IMR-90 (cell line): ENCODE measurements at regions not wholly inside any gene's neighbourhood (a gene's known extent, or its start where the extent isn't known, plus 50 kb on each side); places are given as distances from the start of the nearest gene placed in this dataset.

Experiments used
- BHLHE40 ChIP-seq: fragments of 150-350 bp; IDR thresholded peaks from 2 replicates; pipeline ENCODE4 v1.6.1; 2016; ENCODE audit warnings: mild to moderate bottlenecking, low read depth, low read length
- CEBPB ChIP-seq: IDR thresholded peaks from 2 replicates; pipeline ENCODE4 v1.6.1; 2012; ENCODE audit warnings: low read depth, low read length, improper control_type of control experiment
- CHD1 ChIP-seq: IDR thresholded peaks from 2 replicates; pipeline ENCODE4 v1.6.1; 2012; ENCODE audit warnings: low read depth, low read length, improper control_type of control experiment
- MAFK ChIP-seq: IDR thresholded peaks from 2 replicates; pipeline ENCODE4 v1.6.1; 2012; ENCODE audit warnings: low read depth, low read length, improper control_type of control experiment
- MAZ ChIP-seq: IDR thresholded peaks from 2 replicates; pipeline ENCODE4 v1.6.1; 2012; ENCODE audit warnings: low read depth, mild to moderate bottlenecking, low read length, improper control_type of control experiment, moderate library complexity, borderline replicate concordance
- MXI1 ChIP-seq: IDR thresholded peaks from 2 replicates; pipeline ENCODE4 v1.6.1; 2012; ENCODE audit warnings: low read depth, mild to moderate bottlenecking, low read length, moderate library complexity, borderline replicate concordance
- POLR2A ChIP-seq: IDR thresholded peaks from 2 replicates; pipeline ENCODE4 v1.6.1; 2012; ENCODE audit warnings: mild to moderate bottlenecking, low read depth, low read length
- RAD21 ChIP-seq: IDR thresholded peaks from 2 replicates; pipeline ENCODE4 v1.6.1; 2012; ENCODE audit warnings: low read length, improper control_type of control experiment
- RCOR1 ChIP-seq: IDR thresholded peaks from 2 replicates; pipeline ENCODE4 v1.6.1; 2012; ENCODE audit warnings: mild to moderate bottlenecking, low read length, improper control_type of control experiment; ENCODE audit not compliant: insufficient replicate concordance
- RFX5 ChIP-seq: IDR thresholded peaks from 2 replicates; pipeline ENCODE4 v1.8.0; 2012; ENCODE audit warnings: low read depth, mild to moderate bottlenecking, low read length, moderate library complexity
- SMC3 ChIP-seq: fragments of 150-350 bp; IDR thresholded peaks from 2 replicates; pipeline ENCODE4 v1.6.1; 2016; ENCODE audit warnings: low read depth, mild to moderate bottlenecking, antibody characterized with exemption, low read length, moderate library complexity
- TF ChIP-seq, protein P1 (sequence below): conservative IDR thresholded peaks from 2 replicates; pipeline ENCODE4 v1.5.1; 2012; ENCODE audit warnings: mild to moderate bottlenecking, low read depth, low read length, improper control_type of control experiment
- TF ChIP-seq, protein P2 (sequence below): fragments of 150-350 bp; IDR thresholded peaks from 2 replicates; pipeline ENCODE4 v1.6.1; 2016; ENCODE audit warnings: low read depth, mild to moderate bottlenecking, low read length, moderate library complexity, borderline replicate concordance
- TF ChIP-seq, protein P3 (sequence below): fragments of 150-350 bp; IDR thresholded peaks from 2 replicates; pipeline ENCODE4 v1.6.1; 2017; ENCODE audit warnings: mild to moderate bottlenecking, antibody characterized with exemption, low read length, low read depth

DNA sequence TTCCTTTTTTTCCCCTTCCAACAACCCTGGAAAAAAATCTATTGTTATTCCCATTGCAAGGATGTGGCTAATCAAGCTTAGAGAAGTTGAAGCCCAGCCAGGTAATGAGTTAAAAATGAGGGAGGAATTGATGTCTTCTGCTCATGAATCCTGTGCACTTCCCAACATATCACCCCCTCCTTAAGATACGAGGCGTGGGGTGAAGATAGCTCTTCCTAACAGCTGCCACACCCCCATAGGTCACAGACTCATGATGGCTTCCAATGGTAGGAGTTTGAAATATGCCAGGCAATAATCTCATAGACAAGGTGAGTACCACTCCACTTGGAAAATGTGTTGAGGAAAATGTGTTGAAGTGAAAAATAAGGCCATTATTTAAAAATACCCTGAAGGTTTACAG, 71.3 kb upstream of the HECW1 start:
- TF ChIP-seq, protein P1, sequence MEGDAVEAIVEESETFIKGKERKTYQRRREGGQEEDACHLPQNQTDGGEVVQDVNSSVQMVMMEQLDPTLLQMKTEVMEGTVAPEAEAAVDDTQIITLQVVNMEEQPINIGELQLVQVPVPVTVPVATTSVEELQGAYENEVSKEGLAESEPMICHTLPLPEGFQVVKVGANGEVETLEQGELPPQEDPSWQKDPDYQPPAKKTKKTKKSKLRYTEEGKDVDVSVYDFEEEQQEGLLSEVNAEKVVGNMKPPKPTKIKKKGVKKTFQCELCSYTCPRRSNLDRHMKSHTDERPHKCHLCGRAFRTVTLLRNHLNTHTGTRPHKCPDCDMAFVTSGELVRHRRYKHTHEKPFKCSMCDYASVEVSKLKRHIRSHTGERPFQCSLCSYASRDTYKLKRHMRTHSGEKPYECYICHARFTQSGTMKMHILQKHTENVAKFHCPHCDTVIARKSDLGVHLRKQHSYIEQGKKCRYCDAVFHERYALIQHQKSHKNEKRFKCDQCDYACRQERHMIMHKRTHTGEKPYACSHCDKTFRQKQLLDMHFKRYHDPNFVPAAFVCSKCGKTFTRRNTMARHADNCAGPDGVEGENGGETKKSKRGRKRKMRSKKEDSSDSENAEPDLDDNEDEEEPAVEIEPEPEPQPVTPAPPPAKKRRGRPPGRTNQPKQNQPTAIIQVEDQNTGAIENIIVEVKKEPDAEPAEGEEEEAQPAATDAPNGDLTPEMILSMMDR, result no peak
- TF ChIP-seq CHD1, result no peak
- TF ChIP-seq POLR2A, result no peak
- TF ChIP-seq CEBPB, result no peak
- TF ChIP-seq RCOR1, result no peak
- TF ChIP-seq RAD21, result no peak
- no peak for TF ChIP-seq MAFK
- TF ChIP-seq MXI1, result no peak
- TF ChIP-seq, protein P2, sequence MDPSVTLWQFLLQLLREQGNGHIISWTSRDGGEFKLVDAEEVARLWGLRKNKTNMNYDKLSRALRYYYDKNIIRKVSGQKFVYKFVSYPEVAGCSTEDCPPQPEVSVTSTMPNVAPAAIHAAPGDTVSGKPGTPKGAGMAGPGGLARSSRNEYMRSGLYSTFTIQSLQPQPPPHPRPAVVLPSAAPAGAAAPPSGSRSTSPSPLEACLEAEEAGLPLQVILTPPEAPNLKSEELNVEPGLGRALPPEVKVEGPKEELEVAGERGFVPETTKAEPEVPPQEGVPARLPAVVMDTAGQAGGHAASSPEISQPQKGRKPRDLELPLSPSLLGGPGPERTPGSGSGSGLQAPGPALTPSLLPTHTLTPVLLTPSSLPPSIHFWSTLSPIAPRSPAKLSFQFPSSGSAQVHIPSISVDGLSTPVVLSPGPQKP, result no peak
- no peak for TF ChIP-seq RFX5
- no peak for TF ChIP-seq BHLHE40
- TF ChIP-seq, protein P3, sequence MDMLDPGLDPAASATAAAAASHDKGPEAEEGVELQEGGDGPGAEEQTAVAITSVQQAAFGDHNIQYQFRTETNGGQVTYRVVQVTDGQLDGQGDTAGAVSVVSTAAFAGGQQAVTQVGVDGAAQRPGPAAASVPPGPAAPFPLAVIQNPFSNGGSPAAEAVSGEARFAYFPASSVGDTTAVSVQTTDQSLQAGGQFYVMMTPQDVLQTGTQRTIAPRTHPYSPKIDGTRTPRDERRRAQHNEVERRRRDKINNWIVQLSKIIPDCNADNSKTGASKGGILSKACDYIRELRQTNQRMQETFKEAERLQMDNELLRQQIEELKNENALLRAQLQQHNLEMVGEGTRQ, result no peak
- TF ChIP-seq MAZ, result no peak
- no peak for TF ChIP-seq SMC3
